ENCODE measurements at regions not wholly inside any gene's neighbourhood (a gene's known extent, or its start where the extent isn't known, plus 50 kb on each side); places are given as distances from the start of the nearest gene placed in this dataset.

- no peak overlapping the region for H3K4me3 ChIP-seq (ENCODE audit: low read length)
- DNase-seq (ENCODE audit: low read depth), result no peak
- TF ChIP-seq CTCF (IDR thresholded peaks at IDR 0.05; ENCODE audit: insufficient read depth, low read depth, low read length, missing control alignments), result no peak
These were observed 379.9 kb upstream of the DMAC1 start for GRCh38 chr9:8179381-8180053.

DNA sequence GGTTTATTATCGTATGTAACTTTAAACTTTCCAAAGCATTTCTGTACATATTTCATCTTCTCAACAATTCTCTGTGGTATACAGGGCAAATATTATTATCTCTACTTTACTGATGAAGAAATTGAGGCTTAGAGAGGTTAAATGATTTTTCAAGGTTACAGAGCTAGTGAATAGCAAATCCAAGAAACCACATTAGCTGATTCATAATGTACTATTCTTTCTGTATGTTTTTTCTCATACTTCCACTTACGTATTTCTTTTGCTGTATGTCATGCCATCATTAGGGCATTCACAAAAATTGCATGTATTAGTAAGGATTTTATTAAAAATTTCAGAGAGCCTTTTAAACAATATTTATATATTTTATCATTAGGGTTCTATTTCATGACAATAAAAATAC is 372.4 kb upstream of the DMAC1 start:
- DNase-seq (ENCODE audit: low read depth), result no peak
- no peak for TF ChIP-seq CTCF (IDR thresholded peaks at IDR 0.05; ENCODE audit: insufficient read depth, low read depth, low read length, missing control alignments)
- no peak overlapping the region for H3K4me3 ChIP-seq (ENCODE audit: low read length)

- H3K4me3 ChIP-seq (ENCODE audit: low read length), result no peak overlapping the region
- no peak for DNase-seq (ENCODE audit: low read depth)
- TF ChIP-seq CTCF (IDR thresholded peaks at IDR 0.05; ENCODE audit: insufficient read depth, low read depth, low read length, missing control alignments), result no peak
These were observed 369.4 kb upstream of the DMAC1 start for GRCh38 chr9:8168916-8169438.

- no peak for DNase-seq (ENCODE audit: low read depth)
- no peak overlapping the region for H3K4me3 ChIP-seq (ENCODE audit: low read length)
- TF ChIP-seq CTCF (IDR thresholded peaks at IDR 0.05; ENCODE audit: insufficient read depth, low read depth, low read length, missing control alignments), result no peak
These were observed 361.2 kb upstream of the DMAC1 start for GRCh38 chr9:8160787-8161186.

GRCh38 chr9:8158574-8158973 is 359.0 kb upstream of the DMAC1 start:
- no peak overlapping the region for H3K4me3 ChIP-seq (ENCODE audit: low read length)
- no peak for DNase-seq (ENCODE audit: low read depth)
- no peak for TF ChIP-seq CTCF (IDR thresholded peaks at IDR 0.05; ENCODE audit: insufficient read depth, low read depth, low read length, missing control alignments)

DNA sequence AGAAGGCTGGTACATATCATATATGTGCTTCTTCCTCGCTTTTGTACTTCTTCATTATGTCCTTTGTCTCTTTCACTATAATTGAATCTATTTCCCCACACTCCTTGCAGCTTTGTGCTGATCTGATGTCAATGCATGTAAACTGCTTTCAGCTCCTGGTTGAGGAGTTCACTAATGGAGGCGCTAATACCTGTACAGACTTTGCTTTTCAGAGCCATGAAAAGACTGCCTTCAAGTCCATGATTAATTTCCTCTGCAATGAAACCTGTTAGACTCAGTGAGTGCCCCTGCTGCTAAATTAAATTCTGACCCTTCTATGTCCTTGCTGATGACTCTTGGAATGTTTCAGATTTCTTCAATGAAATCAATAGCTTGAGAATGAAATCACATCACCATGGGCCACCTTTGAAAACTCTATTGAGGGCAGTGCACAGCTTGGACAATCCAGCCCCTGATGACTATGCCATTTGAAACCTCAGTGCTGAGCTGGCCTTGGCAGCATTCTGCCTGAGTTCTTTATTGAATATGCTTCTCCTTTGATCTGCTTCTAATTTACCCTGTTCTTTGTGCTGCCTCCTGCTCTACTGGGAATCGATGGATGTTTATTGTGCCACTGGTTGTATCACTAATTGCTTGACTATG is 358.2 kb upstream of the DMAC1 start:
- DNase-seq (ENCODE audit: low read depth), result no peak
- TF ChIP-seq CTCF (IDR thresholded peaks at IDR 0.05; ENCODE audit: insufficient read depth, low read depth, low read length, missing control alignments), result no peak
- H3K4me3 ChIP-seq (ENCODE audit: low read length), result no peak overlapping the region

All from epithelial cell of esophagus (primary cell).